AG10803 (cell line): ENCODE measurements at regions not wholly inside any gene's neighbourhood (a gene's known extent, or its start where the extent isn't known, plus 50 kb on each side); places are given as distances from the start of the nearest gene placed in this dataset.

ENCODE experiments used
- DNase-seq: peaks from one replicate; pipeline ENCODE4 v3.0.0; 2010; ENCODE audit warnings: low read depth
- H3K4me3 ChIP-seq: 2 replicates; pipeline ENCODE4 v1.5.1; 2011; ENCODE audit warnings: mild to moderate bottlenecking, low read length, control low read depth
- TF ChIP-seq, protein P1 (sequence below): conservative IDR thresholded peaks from 2 replicates; pipeline ENCODE4 v1.5.1; 2011; ENCODE audit warnings: mild to moderate bottlenecking, low read length, control low read depth, inconsistent platforms

DNA sequence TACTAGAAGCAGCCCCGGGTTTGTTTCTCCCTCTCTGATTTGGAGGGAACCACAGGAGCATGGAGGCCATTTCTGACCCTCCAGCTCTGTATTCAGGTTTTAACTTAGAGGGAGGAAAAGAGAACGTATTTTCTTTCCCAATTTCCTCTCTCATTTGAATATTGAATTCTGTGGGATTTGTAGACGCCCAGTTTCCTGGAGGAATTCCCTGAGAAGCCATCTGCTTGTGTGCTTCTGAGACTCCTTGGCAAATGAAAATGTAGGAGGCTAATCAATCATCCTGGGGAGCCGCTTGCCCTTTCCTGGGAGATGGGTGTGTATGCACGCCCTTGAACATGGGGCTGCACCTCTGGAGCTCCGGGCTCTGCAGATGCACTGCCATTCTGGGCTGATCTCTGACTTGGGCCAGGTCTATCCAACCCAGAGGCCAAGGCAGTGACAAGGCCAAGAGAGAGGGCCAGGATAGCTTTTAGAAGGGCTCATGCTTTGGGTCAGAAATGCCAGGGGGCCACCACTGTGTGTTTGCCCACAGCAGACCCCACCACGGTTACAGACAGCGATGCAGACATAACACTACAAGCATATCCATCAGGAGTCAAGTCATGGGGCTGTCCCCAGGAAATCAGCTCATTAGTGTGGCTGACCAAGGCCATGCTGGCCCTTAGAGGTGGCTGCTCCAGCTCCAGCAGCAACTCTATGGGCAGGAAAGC, 174.5 kb downstream of the C5orf15 start:
- no peak overlapping the region for H3K4me3 ChIP-seq
- TF ChIP-seq, protein P1, sequence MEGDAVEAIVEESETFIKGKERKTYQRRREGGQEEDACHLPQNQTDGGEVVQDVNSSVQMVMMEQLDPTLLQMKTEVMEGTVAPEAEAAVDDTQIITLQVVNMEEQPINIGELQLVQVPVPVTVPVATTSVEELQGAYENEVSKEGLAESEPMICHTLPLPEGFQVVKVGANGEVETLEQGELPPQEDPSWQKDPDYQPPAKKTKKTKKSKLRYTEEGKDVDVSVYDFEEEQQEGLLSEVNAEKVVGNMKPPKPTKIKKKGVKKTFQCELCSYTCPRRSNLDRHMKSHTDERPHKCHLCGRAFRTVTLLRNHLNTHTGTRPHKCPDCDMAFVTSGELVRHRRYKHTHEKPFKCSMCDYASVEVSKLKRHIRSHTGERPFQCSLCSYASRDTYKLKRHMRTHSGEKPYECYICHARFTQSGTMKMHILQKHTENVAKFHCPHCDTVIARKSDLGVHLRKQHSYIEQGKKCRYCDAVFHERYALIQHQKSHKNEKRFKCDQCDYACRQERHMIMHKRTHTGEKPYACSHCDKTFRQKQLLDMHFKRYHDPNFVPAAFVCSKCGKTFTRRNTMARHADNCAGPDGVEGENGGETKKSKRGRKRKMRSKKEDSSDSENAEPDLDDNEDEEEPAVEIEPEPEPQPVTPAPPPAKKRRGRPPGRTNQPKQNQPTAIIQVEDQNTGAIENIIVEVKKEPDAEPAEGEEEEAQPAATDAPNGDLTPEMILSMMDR: no peak
- no peak for DNase-seq

DNA sequence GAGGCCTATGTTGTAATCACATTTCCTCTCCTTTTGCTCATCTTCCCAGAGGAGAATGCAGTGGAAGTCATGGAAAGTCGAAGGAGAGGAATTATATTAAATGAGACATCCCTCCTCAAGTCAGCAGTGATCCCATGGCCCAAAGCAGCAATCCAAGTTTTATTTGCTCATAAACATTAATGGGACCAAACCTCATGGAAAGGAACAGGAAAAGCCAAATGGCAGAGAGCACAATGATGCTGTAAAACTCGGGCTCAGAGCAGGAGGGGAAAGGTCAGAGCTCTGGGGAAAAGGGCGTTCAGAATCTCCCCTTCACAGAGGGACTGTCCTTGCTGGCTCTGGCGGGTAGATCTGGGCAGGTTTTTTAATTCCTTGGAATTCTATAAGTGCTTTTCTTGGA, 175.8 kb downstream of the C5orf15 start:
- DNase-seq: no peak
- no peak overlapping the region for H3K4me3 ChIP-seq
- TF ChIP-seq, protein P1: no peak

DNA sequence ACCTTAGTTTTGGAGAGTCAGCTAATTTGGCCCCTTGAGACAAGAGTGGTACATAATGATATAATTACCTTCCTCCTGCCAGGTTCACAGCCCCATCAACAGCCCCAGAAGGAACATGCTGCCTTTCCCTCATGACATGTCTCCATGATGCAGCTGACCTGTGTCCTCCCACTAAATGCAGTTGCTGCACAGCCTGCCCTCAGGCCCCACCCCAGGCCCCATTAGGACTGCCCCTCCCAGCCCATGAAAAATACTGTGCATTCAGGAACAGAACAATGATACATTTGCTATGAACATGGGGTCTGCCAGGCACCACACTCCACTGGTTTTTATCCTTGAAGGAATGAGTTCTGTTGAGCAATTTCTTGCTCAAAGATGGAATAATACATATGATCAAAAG, 176.4 kb downstream of the C5orf15 start:
- H3K4me3 ChIP-seq: no peak overlapping the region
- no peak for DNase-seq
- TF ChIP-seq, protein P1: no peak

DNA sequence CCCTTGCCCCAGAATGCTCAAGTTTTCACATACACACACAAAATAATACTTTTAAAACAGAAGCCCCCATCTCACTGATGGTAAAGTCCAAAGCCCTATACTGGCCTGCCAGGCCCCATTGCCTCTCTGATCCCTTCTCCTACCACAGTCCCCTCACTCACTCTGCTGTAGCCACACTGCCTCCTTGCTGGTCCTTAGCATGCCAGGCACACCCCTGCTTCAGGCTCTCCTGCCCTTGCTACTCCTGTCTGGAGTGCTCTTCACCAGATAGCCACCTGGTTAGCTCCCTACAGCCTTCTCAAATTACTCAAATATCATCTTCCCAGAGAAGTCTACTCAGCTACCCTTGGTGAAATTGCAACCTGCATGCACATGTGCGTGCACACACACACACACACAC, 177.5 kb downstream of the C5orf15 start:
- DNase-seq: no peak
- TF ChIP-seq, protein P1: no peak

DNA sequence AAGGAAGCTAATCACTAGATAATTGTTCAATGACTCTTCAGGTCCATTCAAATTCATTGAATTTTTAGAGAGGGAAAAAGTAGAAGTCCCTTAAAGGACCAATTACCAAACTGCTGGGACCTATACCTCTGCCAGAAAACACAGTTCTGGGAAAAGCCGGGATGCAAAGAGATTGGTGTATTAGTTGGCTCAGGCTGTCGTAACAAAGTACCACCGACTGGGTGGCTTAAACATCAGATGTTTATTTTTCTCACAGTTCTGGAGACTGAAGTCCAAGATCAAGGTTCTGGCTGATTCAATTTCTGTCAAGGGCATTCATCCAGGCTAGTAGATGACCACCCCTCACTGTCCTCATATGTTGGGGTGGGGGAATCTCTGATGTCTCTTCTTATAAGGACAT, 177.1 kb upstream of the FSTL4 start:
- no peak for DNase-seq
- TF ChIP-seq, protein P1: no peak
- no peak overlapping the region for H3K4me3 ChIP-seq

More for the DNA sequence above, 177.5 kb downstream of the C5orf15 start:
- no peak overlapping the region for H3K4me3 ChIP-seq

DNA sequence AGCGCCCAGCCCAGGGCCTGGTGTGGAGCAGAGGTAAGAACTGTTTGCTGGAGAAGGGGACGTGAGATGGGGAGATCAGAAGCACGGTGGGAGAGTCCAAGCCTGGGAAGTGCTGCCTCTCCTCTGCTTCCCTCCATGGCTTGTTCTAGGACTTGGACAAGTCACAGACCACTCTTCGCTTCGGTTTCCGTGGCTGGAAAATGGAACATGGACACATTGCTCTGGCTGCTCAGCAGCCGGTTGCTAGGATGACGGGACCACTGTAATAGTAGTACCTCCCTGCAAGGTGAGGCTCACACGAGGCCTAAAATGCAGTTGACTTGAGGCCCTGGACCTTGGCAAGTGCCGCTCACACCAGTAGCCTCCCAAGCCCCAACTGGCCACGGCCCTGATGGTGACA, 175.8 kb upstream of the FSTL4 start:
- TF ChIP-seq, protein P1: no peak
- H3K4me3 ChIP-seq: no peak overlapping the region
- no peak for DNase-seq

DNA sequence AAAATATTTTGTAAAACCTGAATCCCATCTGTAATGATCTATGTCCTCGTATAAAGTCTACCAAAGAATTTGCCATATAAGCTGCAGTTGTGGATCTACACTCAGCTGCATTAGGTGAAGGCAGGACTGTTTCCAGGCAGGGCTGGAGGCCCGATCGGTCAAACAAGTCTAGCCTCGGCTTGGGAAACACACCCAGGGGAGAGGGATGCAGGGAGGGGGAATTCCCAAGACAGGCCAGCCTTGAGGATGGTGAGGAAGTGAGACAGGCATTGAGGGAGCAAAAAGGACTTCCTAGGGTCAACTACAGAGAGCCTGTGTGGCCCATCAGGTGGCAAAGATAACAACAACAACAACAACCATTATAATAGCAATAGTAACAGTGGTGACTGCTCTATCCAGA, 174.1 kb upstream of the FSTL4 start:
- no peak overlapping the region for H3K4me3 ChIP-seq
- TF ChIP-seq, protein P1: no peak
- DNase-seq: no peak
